HG03280 (cell line): ENCODE measurements at regions not wholly inside any gene's neighbourhood (a gene's known extent, or its start where the extent isn't known, plus 50 kb on each side); places are given as distances from the start of the nearest gene placed in this dataset.

Source experiments
- ATAC-seq: cut with Tn5 transposase; IDR thresholded peaks from one replicate; pipeline ENCODE4 v1.9.1; 2021; ENCODE audit warnings: mild to moderate bottlenecking, moderate library complexity; ENCODE audit not compliant: unreplicated experiment

GRCh38 chr1:88101041-88101440, 583.0 kb upstream of the PKN2 start:
- no peak for ATAC-seq

GRCh38 chr1:88104236-88104635, 579.8 kb upstream of the PKN2 start:
- ATAC-seq = no peak

- ATAC-seq = no peak
These were observed 579.2 kb upstream of the PKN2 start for GRCh38 chr1:88104886-88105285.

GRCh38 chr1:88111816-88112215, 572.3 kb upstream of the PKN2 start:
- no peak for ATAC-seq

GRCh38 chr1:88117597-88117996, 566.5 kb upstream of the PKN2 start:
- no peak for ATAC-seq

GRCh38 chr1:88118176-88118845, 565.8 kb upstream of the PKN2 start:
- no peak for ATAC-seq

GRCh38 chr1:88124614-88125013, 559.5 kb upstream of the PKN2 start:
- ATAC-seq = no peak

- no peak for ATAC-seq
These were observed 557.6 kb upstream of the PKN2 start for GRCh38 chr1:88126467-88126866.

GRCh38 chr1:88133991-88134390, 550.1 kb upstream of the PKN2 start:
- ATAC-seq = no peak

GRCh38 chr1:88134983-88135921, 548.8 kb upstream of the PKN2 start:
- no peak for ATAC-seq

GRCh38 chr1:88139633-88140032, 544.4 kb upstream of the PKN2 start:
- no peak for ATAC-seq

GRCh38 chr1:88140325-88140724, 543.7 kb upstream of the PKN2 start:
- ATAC-seq = no peak

GRCh38 chr1:88141499-88142074, 542.5 kb upstream of the PKN2 start:
- no peak for ATAC-seq

GRCh38 chr1:88145752-88146151, 538.3 kb upstream of the PKN2 start:
- ATAC-seq = no peak

GRCh38 chr1:88149686-88150085, 534.4 kb upstream of the PKN2 start:
- ATAC-seq = no peak

GRCh38 chr1:88150330-88150729, 533.7 kb upstream of the PKN2 start:
- ATAC-seq = no peak

- ATAC-seq = no peak
These were observed 520.9 kb upstream of the PKN2 start for GRCh38 chr1:88163187-88163586.

- no peak for ATAC-seq
These were observed 515.9 kb upstream of the PKN2 start for GRCh38 chr1:88168126-88168525.

GRCh38 chr1:88169139-88169538, 514.9 kb upstream of the PKN2 start:
- no peak for ATAC-seq

GRCh38 chr1:88169939-88170338, 514.1 kb upstream of the PKN2 start:
- ATAC-seq = no peak

- no peak for ATAC-seq
These were observed 508.9 kb upstream of the PKN2 start for GRCh38 chr1:88175120-88175630.
